GM12878 (cell line): ENCODE measurements at regions not wholly inside any gene's neighbourhood (a gene's known extent, or its start where the extent isn't known, plus 50 kb on each side); places are given as distances from the start of the nearest gene placed in this dataset.
A peak's percentile ranks its signal among the peaks of the same experiment; 100 is the strongest.

Experiments used
- ATAC-seq: fragments of 200-7000 bp; cut with Tn5 transposase; 3 replicates; pipeline ENCODE4 v1.9.1; 2020; ENCODE audit warnings: mild to moderate bottlenecking, moderate library complexity
- BruUV-seq: library from RNA; stranded (reverse); fragments of 400-500 nt; replicated peaks from 2 replicates; lab custom pipeline; 2021; lab: Mats Ljungman, UMichigan
- CTCF ChIA-PET: fragments of 300-600 bp; sonication (Branson Sonifier 250); formaldehyde crosslinking; extraction: SDS; loops from one replicate; lab custom pipeline; 2021; ENCODE audit warnings: inconsistent platforms; lab: Yijun Ruan, JAX
- POLR2A ChIA-PET: fragments of 350-600 bp; formaldehyde crosslinking; extraction: SDS; loops from one replicate; lab custom pipeline; 2021; ENCODE audit warnings: inconsistent platforms; lab: Charles Lee
- RAD21 ChIA-PET: fragments of 300-600 bp; sonication (Branson Sonifier 250); formaldehyde crosslinking; loops from one replicate; lab custom pipeline; 2023; ENCODE audit warnings: antibody characterized with exemption; ENCODE audit not compliant: unreplicated experiment; lab: Charles Lee
- SMC1A ChIA-PET: fragments of 300-600 bp; sonication (Branson Sonifier 250); formaldehyde crosslinking; loops from one replicate; lab custom pipeline; 2023; ENCODE audit not compliant: unreplicated experiment, uncharacterized antibody; lab: Charles Lee
- DNase-seq: peaks from one replicate; pipeline ENCODE4 v3.0.0-alpha.2; 2011; ENCODE audit warnings: low read depth, low spot score
- FAIRE-seq: peaks from 3 replicates; lab custom pipeline; 2011; peaks lifted over from hg19 to GRCh38; lab: Jason Lieb, UNC
- H2AFZ ChIP-seq: 2 replicates; pipeline ENCODE4 v1.6.0; 2011; ENCODE audit warnings: low read depth, low read length, control low read depth; ENCODE audit not compliant: control insufficient read depth
- H3K27ac ChIP-seq: 2 replicates; pipeline ENCODE4 v1.5.1; 2011; ENCODE audit warnings: control low read depth; ENCODE audit not compliant: control insufficient read depth, insufficient read depth
- H3K27me3 ChIP-seq, 2 experiments: replicated peaks in 1 of 2; 2 replicates each; pipeline versions ENCODE4 v1.6.0 to v1.6.1; 2011; ENCODE audit warnings: low read length in 1 of 2; ENCODE audit not compliant: control insufficient read depth in 2 of 2, insufficient read depth in 2 of 2
- H3K36me3 ChIP-seq, 2 experiments: 2 replicates each; pipeline ENCODE4 v1.5.1; 2011; ENCODE audit warnings: low read length in 1 of 2; ENCODE audit not compliant: control insufficient read depth in 2 of 2, insufficient read depth in 2 of 2
- H3K4me1 ChIP-seq: 2 replicates; pipeline ENCODE4 v1.6.1; 2011; ENCODE audit warnings: mild to moderate bottlenecking, low read length, moderate library complexity, mixed read lengths; ENCODE audit not compliant: control insufficient read depth, insufficient read depth
- H3K4me2 ChIP-seq: 2 replicates; pipeline ENCODE4 v1.6.0; 2011; ENCODE audit warnings: control low read depth; ENCODE audit not compliant: control insufficient read depth, insufficient read depth
- H3K4me3 ChIP-seq: fragments of 200-600 bp; sonication (generic); 2 replicates; pipeline ENCODE4 v1.5.1; 2016
- H3K79me2 ChIP-seq: 2 replicates; pipeline ENCODE4 v1.6.0; 2011; ENCODE audit warnings: low read length; ENCODE audit not compliant: control insufficient read depth, insufficient read depth
- H3K9ac ChIP-seq: 2 replicates; pipeline ENCODE4 v1.8.0; 2011; ENCODE audit warnings: low read length, control low read depth, mixed read lengths; ENCODE audit not compliant: control insufficient read depth, insufficient read depth
- H3K9me3 ChIP-seq: replicated peaks from 3 replicates; pipeline ENCODE4 v1.5.1; 2011; ENCODE audit warnings: mild to moderate bottlenecking, low read length; ENCODE audit not compliant: control insufficient read depth, insufficient read depth
- H4K20me1 ChIP-seq: 2 replicates; pipeline ENCODE4 v1.6.0; 2011; ENCODE audit not compliant: control insufficient read depth, insufficient read depth
- CEBPB ChIP-seq, 2 experiments: fragments of 150-350 bp in 1 of 2; IDR thresholded peaks; 2 replicates each; pipeline ENCODE4 v1.6.1; 2012 to 2014; ENCODE audit warnings: low read depth in 2 of 2, low read length in 2 of 2, borderline replicate concordance in 1 of 2, inconsistent platforms in 1 of 2
- CREM ChIP-seq: IDR thresholded peaks from 2 replicates; pipeline ENCODE4 v1.6.1; 2014; ENCODE audit warnings: antibody characterized with exemption, low read depth
- CUX1 ChIP-seq: IDR thresholded peaks from 2 replicates; pipeline ENCODE4 v1.6.1; 2012; ENCODE audit warnings: improper control_type of control experiment, low read depth, low read length; ENCODE audit not compliant: insufficient replicate concordance
- IKZF1 ChIP-seq: fragments of 450-650 bp; conservative IDR thresholded peaks from 2 replicates; pipeline ENCODE4 v1.6.1; 2017; ENCODE audit warnings: antibody characterized with exemption, mild to moderate bottlenecking
- IKZF2 ChIP-seq, 2 experiments: fragments of 450-650 bp; IDR thresholded peaks; 2 replicates each; pipeline ENCODE4 v1.6.1; 2017; ENCODE audit warnings: mild to moderate bottlenecking in 2 of 2, moderate library complexity in 2 of 2
- NFXL1 ChIP-seq: fragments of 450-650 bp; IDR thresholded peaks from 2 replicates; pipeline ENCODE4 v1.6.1; 2017; ENCODE audit warnings: antibody characterized with exemption, mild to moderate bottlenecking, borderline replicate concordance
- RELB ChIP-seq: fragments of 450-650 bp; IDR thresholded peaks from 2 replicates; pipeline ENCODE4 v1.6.1; 2017; ENCODE audit warnings: low read depth, mild to moderate bottlenecking, moderate library complexity
- RUNX3 ChIP-seq: IDR thresholded peaks from 2 replicates; pipeline ENCODE4 v1.6.1; 2012; ENCODE audit warnings: low read length, inconsistent platforms
- SUPT20H ChIP-seq: IDR thresholded peaks from 2 replicates; pipeline ENCODE4 v1.6.1; 2011; ENCODE audit warnings: low read depth, mild to moderate bottlenecking, low read length, moderate library complexity, borderline replicate concordance; ENCODE audit not compliant: control insufficient read depth
- WGBS: methylation state at CpG from one replicate; pipeline ENCODE4 v1.1.6; 2016; ENCODE audit warnings: low lambda C conversion rate; ENCODE audit not compliant: insufficient replicate concordance, insufficient coverage; ENCODE audit errors: missing lambda C conversion rate; 5-methylcytosine and 5-hydroxymethylcytosine counted together
- in situ Hi-C: fragments of 300-500 bp; cut with MboI; formaldehyde crosslinking; loops from 9 replicates; pipeline ENCODE4 v1.14.3; 2018; ENCODE audit warnings: mixed read lengths
- intact Hi-C: fragments of 100-400 bp; cut with micrococcal nuclease; formaldehyde crosslinking; loops from one replicate; pipeline ENCODE4 v1.14.2; 2022; ENCODE audit not compliant: unreplicated experiment

- WGBS = 46% methylated on average over 3 of the region's 3 CpGs
- ChIA-PET RAD21 (interaction anchor here (0.6 to 11.9 kb wide), 9 partner anchors 8 to 139 kb away, joined by 3 to 97 read pairs (median 10); no protein-coding TSS in a partner anchor), CTCF (interaction anchor here (0.6 to 1.6 kb wide), 6 partner anchors 14 to 282 kb away, joined by 3 to 4 read pairs (median 3); no protein-coding TSS in a partner anchor), SMC1A (interaction anchor here (0.7 to 12.9 kb wide), 15 partner anchors 11 to 91 kb away, joined by 3 to 112 read pairs (median 4); no protein-coding TSS in a partner anchor), POLR2A (interaction anchor here (0.6 to 2.2 kb wide), 3 partner anchors 8 to 185 kb away, joined by 3 to 5 read pairs (median 5); no protein-coding TSS in a partner anchor)
- H3K36me3 ChIP-seq = no peaks in the 10 kb centered on the region
- no peak overlapping the region for H3K4me3 ChIP-seq
- H3K9me3 ChIP-seq = no peaks in the 10 kb centered on the region
- H2AFZ ChIP-seq = no peak overlapping the region
- in situ Hi-C loops (no loop called here), intact Hi-C loops (no loop called here)
- DNase-seq = no peak
- no peak overlapping the region for H3K9ac ChIP-seq
- H3K27me3 ChIP-seq = no peaks in the 10 kb centered on the region
- H4K20me1 ChIP-seq = no peaks in the 10 kb centered on the region
- H3K79me2 ChIP-seq = no peaks in the 10 kb centered on the region
- H3K27ac ChIP-seq = no peak overlapping the region
- TF ChIP-seq CEBPB (IDR thresholded peaks at IDR 0.05; ENCODE audit: borderline replicate concordance in 1 of 2, low read depth in 2 of 2, low read length in 2 of 2) = no peak
- TF ChIP-seq CREM = no peak
- 0 out of 2 replicates have a peak, but pooled peaks have one; percentile 57 for TF ChIP-seq NFXL1
- ATAC-seq = no peak
- no peak overlapping the region for H3K4me2 ChIP-seq
- FAIRE-seq = no peak
- BruUV-seq = no TSS peak
- H3K4me1 ChIP-seq = peaks cover 18% of the 10 kb centered on the region
Observed at GRCh38 chr9:38179965-38180364, 110.9 kb upstream of the SHB start.

- no peak for FAIRE-seq
- in situ Hi-C loops = no loop called here
Observed at GRCh38 chr9:38178237-38178636, 109.2 kb upstream of the SHB start.

More at GRCh38 chr9:38178237-38178636, 109.2 kb upstream of the SHB start:
- ATAC-seq (peak; percentile 30; the same call in 1 of the 3 replicates), DNase-seq (no peak)
- Histone ChIP-seq H3K9ac (no peak overlapping the region), H3K4me2 (no peak overlapping the region), H2AFZ (no peak overlapping the region), H3K4me1 (peaks cover 18% of the 10 kb centered on the region), H4K20me1 (no peaks in the 10 kb centered on the region), H3K36me3 (no peaks in the 10 kb centered on the region), H3K27me3 (no peaks in the 10 kb centered on the region), H3K9me3 (no peaks in the 10 kb centered on the region), H3K27ac (no peak overlapping the region), H3K79me2 (no peaks in the 10 kb centered on the region), H3K4me3 (no peak overlapping the region)
- SMC1A ChIA-PET = interaction anchor here (0.7 to 12.9 kb wide), 9 partner anchors 11 to 141 kb away, joined by 3 to 112 read pairs (median 3); no protein-coding TSS in a partner anchor
- 0% methylated on average over 1 of the region's 1 CpG for WGBS
- POLR2A ChIA-PET = interaction anchor here (1.8 kb wide), 1 partner anchor 19 kb away, joined by 9 read pairs; no protein-coding TSS in a partner anchor
- RAD21 ChIA-PET = interaction anchor here (1.0 to 11.9 kb wide), 5 partner anchors 11 to 90 kb away, joined by 3 to 97 read pairs (median 7); no protein-coding TSS in a partner anchor
- CTCF ChIA-PET = interaction anchor here (1.1 to 1.4 kb wide), 3 partner anchors 17 to 89 kb away, joined by 3 to 4 read pairs (median 4); no protein-coding TSS in a partner anchor
- BruUV-seq = no TSS peak
- intact Hi-C loops = no loop called here
- TF ChIP-seq RUNX3 = no peak; the same call in 1 of the 2 replicates
- no peak for TF ChIP-seq SUPT20H
- TF ChIP-seq RELB = 0 out of 2 replicates have a peak, but pooled peaks have one; percentile 22
- peak; percentile 33; the same call in 1 of the 2 replicates for TF ChIP-seq IKZF1
- no peak for TF ChIP-seq CUX1
- peak in 1 of 2 experiments; percentile 33; a peak in 1 of 4 replicates for TF ChIP-seq IKZF2 (IDR thresholded peaks at IDR 0.05)
